Right cardiac atrium (tissue), 5 donors: ENCODE measurements at regions not wholly inside any gene's neighbourhood (a gene's known extent, or its start where the extent isn't known, plus 50 kb on each side); places are given as distances from the start of the nearest gene placed in this dataset.
A peak's percentile ranks its signal among the peaks of the same experiment; 100 is the strongest.

Source experiments
- ATAC-seq, 2 donors: fragments of 200-7000 bp; cut with Tn5 transposase; one replicate each; pipeline versions ENCODE4 v1.8.0 to v1.9.1; 2020; ENCODE audit warnings: moderate library complexity in 2 of 2, mild to moderate bottlenecking in 1 of 2
- DNase-seq, 3 donors: peaks; one replicate each; pipeline ENCODE4 v3.0.0-alpha.2; 2020
- H3K27ac ChIP-seq: one replicate; pipeline ENCODE4 v1.5.1; 2013; ENCODE audit warnings: mild to moderate bottlenecking, low read length, control low read depth, moderate library complexity
- H3K27me3 ChIP-seq: one replicate; pipeline ENCODE4 v1.6.1; 2013; ENCODE audit not compliant: control insufficient read depth, insufficient read depth
- H3K4me1 ChIP-seq: one replicate; pipeline ENCODE4 v1.6.1; 2013; ENCODE audit warnings: low read length; ENCODE audit not compliant: control insufficient read depth, insufficient read depth
- H3K4me3 ChIP-seq: one replicate; pipeline ENCODE4 v1.5.1; 2013; ENCODE audit warnings: low read length, control low read depth
- H3K9me3 ChIP-seq: one replicate; pipeline ENCODE4 v1.6.1; 2013; ENCODE audit warnings: low read length; ENCODE audit not compliant: control insufficient read depth
- WGBS: extraction: QIAGEN DNeasy Blood & Tissue Kit; methylation state at CpG from one replicate; pipeline ENCODE4 v1.1.7; 2013; 5-methylcytosine and 5-hydroxymethylcytosine counted together
- intact Hi-C, 4 donors: fragments of 100-400 bp; cut with DNase I; formaldehyde crosslinking; loops; one replicate each; pipeline versions ENCODE4 v1.11.0 to v1.14.0; 2022 to 2023
- donor health status: healthy with polysubstance abuse.
- donor health status: DM: no; HTN: yes; CAD: no.
- donor health status: DM: no; HTN: no; CAD: no.
- donor health status: DM: no; HTN: yes; CAD: no; lungs with severe emphysema.
- donor health status: DM: yes; HTN: yes; CAD: no.

DNA sequence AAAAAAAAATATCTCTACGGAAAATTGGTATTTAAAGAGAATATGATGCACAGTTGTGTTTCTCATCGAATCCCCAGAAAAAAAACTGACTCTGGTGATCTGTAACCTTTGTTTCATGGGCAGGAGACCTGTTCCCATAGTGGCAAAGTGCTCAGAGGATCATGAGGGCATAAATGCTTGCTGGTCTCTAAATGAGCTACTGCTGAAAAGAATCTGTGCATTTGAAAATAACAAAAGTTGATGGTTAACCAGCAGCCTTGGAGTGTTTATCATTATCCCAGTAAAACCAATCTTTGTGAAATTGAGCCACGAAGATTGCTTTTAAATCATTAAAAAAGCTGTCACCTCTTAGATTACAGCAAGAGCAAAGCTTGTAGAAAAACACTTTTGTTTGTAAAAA lies 775.4 kb downstream of the MTRR start:
- no peak overlapping the region for H3K27ac ChIP-seq
- peaks cover 1% of the 10 kb centered on the region for H3K9me3 ChIP-seq
- no peak overlapping the region for H3K4me3 ChIP-seq
- no peak for ATAC-seq
- no peak for DNase-seq
- H3K27me3 ChIP-seq, result no peaks in the 10 kb centered on the region
- WGBS, result 68% methylated on average over 3 of the region's 3 CpGs
- intact Hi-C loops, result no loop called here
- no peaks in the 10 kb centered on the region for H3K4me1 ChIP-seq

DNA sequence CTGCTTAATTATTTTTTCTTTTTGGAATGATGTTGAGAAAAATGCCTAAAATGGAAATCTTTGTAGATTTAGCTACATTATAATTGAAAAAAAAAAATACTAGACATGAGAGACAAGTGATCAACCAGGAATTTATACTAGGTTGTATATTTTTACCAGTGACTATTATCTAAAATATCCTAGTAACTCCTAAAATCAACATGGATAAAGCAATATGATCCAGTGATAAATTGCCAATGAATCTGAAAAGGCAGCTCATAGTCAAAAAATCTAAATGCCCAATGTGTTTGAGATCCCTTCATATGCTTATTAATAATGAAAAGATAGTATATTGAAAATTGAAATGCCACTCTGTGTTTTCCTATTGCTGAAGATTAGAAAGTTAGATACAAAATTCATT lies 778.2 kb downstream of the MTRR start:
- intact Hi-C loops, result no loop called here
- no peaks in the 10 kb centered on the region for H3K4me1 ChIP-seq
- peaks cover 1% of the 10 kb centered on the region for H3K9me3 ChIP-seq
- H3K4me3 ChIP-seq, result no peak overlapping the region
- H3K27me3 ChIP-seq, result no peaks in the 10 kb centered on the region
- DNase-seq (no peak), ATAC-seq (no peak)
- H3K27ac ChIP-seq, result no peak overlapping the region

DNA sequence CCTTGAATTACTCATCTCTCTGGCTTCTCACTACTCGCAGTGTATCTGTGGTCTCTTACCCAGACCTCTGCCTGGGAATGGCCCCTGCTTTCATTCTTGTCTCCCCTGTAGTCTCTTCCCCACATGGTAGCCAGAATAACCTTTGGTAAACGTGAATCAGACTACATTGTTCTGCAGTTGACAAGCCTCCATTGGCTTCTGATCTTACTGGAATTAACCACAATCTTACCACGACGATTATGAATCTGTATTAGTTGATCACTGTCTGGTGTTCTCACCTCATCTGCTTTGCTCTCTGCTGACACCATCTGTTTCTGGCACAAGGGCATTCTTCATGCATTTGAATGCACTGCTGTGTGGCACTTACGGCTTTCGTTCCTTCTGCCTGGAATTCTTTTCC lies 781.2 kb downstream of the MTRR start:
- Histone ChIP-seq H3K27me3 (no peaks in the 10 kb centered on the region), H3K4me1 (no peaks in the 10 kb centered on the region), H3K9me3 (peaks cover 1% of the 10 kb centered on the region), H3K27ac (no peak overlapping the region), H3K4me3 (no peak overlapping the region)
- no peak for DNase-seq
- ATAC-seq, result no peak
- WGBS, result 86% methylated on average over 6 of the region's 6 CpGs
- intact Hi-C loops, result no loop called here

DNA sequence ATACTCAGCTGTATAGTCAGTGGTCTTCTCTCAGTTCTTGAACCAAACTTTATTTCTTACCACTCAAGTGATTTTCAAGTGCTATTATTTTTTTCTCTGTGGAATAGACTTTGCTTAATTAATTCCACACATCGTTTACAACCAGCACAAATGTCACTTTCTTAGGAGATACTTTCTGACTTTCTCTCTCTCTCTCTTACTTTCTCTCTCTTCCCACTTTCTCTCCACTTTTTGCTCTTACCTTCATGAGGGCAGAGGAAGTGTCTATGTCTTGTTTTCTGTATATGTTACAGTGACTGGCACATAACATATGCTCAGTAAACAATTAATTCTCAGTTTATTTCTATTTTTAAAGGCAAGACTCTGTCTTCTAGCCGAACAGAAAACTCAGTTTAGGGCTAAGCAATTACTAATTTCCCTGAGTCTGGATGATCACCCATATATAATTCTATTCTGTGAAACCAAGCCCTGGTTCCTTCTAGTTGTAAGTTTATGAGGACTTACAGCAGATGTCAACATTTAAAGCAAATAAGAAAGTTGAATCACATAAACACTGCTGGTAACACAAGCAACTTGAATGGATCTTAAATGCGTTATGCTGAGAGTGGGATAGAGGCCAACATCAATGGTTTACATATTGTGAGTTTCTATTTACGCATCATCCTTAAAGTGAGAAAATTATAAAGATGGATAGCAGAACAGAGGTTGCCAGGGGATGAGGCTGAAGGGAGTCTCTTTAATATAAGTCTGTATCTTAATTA lies 791.4 kb downstream of the MTRR start:
- no peaks in the 10 kb centered on the region for H3K4me1 ChIP-seq
- no peak overlapping the region for H3K4me3 ChIP-seq
- H3K27me3 ChIP-seq, result no peaks in the 10 kb centered on the region
- ATAC-seq, result no peak
- intact Hi-C loops, result no loop called here
- no peak overlapping the region for H3K27ac ChIP-seq
- peaks cover 2% of the 10 kb centered on the region for H3K9me3 ChIP-seq
- no peak for DNase-seq
- WGBS, result 79% methylated on average over 4 of the region's 4 CpGs

DNA sequence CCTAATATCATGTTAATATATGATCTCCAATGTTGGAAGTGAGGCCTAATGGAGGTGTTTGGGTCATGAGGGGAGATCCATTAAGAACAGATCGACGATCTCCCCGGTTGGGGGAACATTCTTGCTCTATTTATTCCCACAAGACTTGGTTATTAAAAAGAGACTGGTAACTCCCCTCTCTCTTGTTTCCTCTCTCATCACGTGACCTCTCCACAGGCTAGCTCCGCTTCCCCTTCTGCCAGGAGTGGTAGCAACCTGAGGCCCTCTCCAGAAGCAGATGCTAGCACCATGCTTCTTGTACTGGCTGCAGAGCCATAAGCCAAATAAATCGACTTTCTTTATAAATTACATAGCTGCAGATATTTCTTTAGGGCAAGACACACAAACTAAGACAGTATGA lies 794.4 kb downstream of the MTRR start:
- ATAC-seq (no peak), DNase-seq (no peak)
- intact Hi-C loops, result no loop called here
- Histone ChIP-seq H3K4me3 (no peak overlapping the region), H3K4me1 (no peaks in the 10 kb centered on the region), H3K9me3 (peaks cover 4% of the 10 kb centered on the region), H3K27ac (no peak overlapping the region), H3K27me3 (no peaks in the 10 kb centered on the region)
- 78% methylated on average over 6 of the region's 6 CpGs for WGBS

DNA sequence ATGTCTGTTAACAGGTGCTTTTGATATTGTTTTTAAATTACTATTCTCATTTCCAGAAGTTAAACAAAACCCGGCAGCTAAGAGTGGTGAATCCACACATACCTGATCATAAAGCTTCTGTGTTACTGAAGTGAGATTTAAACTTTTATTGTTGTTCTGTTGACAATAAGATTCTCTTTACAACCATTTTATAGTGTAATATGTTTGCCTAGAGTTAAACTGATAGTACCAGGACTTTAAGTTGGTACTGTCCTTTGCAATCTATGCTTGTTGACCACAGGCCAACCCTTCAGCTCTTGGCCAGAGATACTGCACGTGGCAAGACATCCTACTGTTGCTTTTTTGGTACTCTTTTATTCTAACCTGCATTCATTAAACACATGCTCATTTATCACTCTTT lies 806.2 kb downstream of the MTRR start:
- DNase-seq (no peak), ATAC-seq (no peak)
- no peaks in the 10 kb centered on the region for H3K4me1 ChIP-seq
- H3K4me3 ChIP-seq, result no peak overlapping the region
- intact Hi-C loops, result no loop called here
- 55% methylated on average over 2 of the region's 2 CpGs for WGBS
- H3K27me3 ChIP-seq, result no peaks in the 10 kb centered on the region
- no peak overlapping the region for H3K27ac ChIP-seq
- H3K9me3 ChIP-seq, result no peaks in the 10 kb centered on the region

DNA sequence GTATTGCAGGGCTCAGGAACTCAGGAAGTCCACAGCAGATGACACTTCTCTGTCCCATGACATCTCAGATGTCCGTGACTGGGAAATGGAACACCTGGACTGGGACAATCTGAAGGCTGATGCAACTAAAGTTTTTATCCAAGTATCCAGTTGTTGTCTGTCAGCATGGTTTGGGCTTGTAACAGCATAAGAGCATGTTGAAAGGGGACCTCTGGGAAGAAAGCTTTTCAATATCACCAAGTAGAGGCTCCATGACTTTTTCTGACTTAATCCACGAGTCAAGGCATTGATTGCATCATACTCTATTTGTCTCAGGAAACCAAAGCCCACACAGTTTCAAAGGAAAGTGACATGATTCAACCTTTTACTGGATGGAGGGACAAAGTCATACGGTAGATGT lies 807.7 kb downstream of the MTRR start:
- Histone ChIP-seq H3K4me1 (no peaks in the 10 kb centered on the region), H3K4me3 (no peak overlapping the region), H3K27me3 (no peaks in the 10 kb centered on the region), H3K9me3 (no peaks in the 10 kb centered on the region), H3K27ac (no peak overlapping the region)
- intact Hi-C loops, result no loop called here
- DNase-seq (no peak), ATAC-seq (no peak)
- WGBS, result 44% methylated on average over 3 of the region's 3 CpGs

DNA sequence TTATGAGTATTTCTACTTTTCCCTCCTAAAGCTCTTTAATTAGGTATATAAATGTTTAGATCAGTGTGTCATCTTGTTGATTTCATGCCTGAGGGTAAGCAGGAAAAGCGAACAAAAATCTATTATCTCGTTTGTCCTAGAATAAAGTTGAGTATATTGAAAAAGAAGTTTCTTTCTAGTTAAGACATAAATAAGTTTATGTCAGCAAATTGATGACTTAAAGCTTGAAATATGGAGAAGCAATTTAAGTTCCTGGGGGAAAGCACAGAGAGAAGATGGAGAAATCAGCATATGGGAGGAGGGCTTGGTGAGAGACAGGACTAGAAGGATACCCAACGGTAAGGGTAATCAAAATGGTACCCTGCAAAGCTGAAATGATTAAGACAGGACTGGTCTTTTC lies 813.4 kb downstream of the MTRR start:
- no peak for ATAC-seq
- DNase-seq, result no peak
- H3K27me3 ChIP-seq, result no peaks in the 10 kb centered on the region
- H3K4me1 ChIP-seq, result no peaks in the 10 kb centered on the region
- intact Hi-C loops, result no loop called here
- H3K4me3 ChIP-seq, result no peak overlapping the region
- 83% methylated on average over 3 of the region's 3 CpGs for WGBS
- no peaks in the 10 kb centered on the region for H3K9me3 ChIP-seq
- H3K27ac ChIP-seq, result no peak overlapping the region

DNA sequence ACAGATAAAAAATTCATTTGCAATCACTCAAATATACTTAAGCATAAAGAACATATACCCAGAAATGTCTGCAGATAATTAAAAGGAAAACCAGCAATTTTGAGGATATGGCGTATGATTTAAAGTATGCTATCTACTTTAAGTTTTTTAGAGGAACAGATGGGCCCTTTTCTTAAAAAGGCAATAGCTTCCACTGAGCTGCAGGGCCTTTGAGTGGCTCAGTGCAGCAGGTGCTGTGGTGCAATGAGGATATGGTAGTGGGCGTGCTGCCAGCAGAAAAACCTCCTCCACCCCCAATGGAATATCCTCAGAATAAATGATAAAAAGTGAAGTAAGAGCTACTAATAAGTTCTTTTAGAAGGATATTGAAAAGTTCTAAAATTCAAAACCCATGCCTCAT lies 814.5 kb downstream of the MTRR start:
- Histone ChIP-seq H3K4me1 (no peaks in the 10 kb centered on the region), H3K4me3 (no peak overlapping the region), H3K9me3 (no peaks in the 10 kb centered on the region), H3K27ac (no peak overlapping the region), H3K27me3 (no peaks in the 10 kb centered on the region)
- DNase-seq, result no peak
- intact Hi-C loops, result no loop called here
- 72% methylated on average over 2 of the region's 2 CpGs for WGBS
- ATAC-seq, result no peak

DNA sequence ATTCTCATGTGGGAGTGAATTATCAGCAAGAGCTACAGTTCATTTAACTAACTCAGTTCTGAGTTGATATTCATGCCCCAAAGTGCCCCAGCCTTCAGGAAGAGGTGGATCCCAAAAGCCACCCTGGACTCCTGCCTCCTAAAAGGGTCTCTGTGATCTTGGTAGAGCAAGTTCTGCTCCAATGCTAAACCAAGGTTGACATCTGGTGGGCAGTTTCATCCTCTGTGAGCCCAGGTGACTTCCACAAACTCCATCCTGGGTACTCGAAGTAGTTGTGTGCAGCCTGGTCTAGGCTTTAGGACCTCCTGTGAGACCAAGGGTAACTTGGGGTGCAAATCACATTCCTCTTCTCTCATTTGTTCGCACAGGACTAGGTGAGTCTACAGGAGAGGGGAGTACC lies 816.8 kb downstream of the MTRR start:
- intact Hi-C loops, result no loop called here

DNA sequence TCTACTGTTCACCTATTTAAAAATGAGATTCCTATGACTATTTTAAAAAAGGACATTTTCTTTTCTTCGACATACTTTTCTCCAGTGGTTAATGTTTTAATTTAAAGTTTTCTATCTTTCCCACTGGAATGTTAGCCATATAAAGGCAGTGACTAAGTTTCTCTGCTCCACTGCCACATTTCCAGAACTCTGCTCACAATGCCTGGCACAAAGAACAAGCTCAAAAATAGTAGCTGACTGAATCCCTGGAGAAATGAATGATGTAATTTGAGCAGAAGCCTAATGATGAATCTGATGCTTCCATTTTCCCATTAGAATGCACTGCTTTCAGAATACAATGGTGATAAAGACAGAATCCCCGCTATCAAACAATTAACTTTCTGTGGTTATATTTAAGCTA lies 817.8 kb downstream of the MTRR start:
- intact Hi-C loops, result no loop called here
- DNase-seq, result no peak
- Histone ChIP-seq H3K9me3 (no peaks in the 10 kb centered on the region), H3K27me3 (no peaks in the 10 kb centered on the region), H3K27ac (no peak overlapping the region), H3K4me1 (no peaks in the 10 kb centered on the region), H3K4me3 (no peak overlapping the region)
- ATAC-seq, result peak in 1 of 2 donors; percentile 45
- 36% methylated on average over 2 of the region's 2 CpGs for WGBS

More for the DNA sequence above, 816.8 kb downstream of the MTRR start:
- no peak for ATAC-seq
- no peak for DNase-seq
- no peaks in the 10 kb centered on the region for H3K9me3 ChIP-seq
- WGBS, result 78% methylated on average over 2 of the region's 2 CpGs
- no peaks in the 10 kb centered on the region for H3K4me1 ChIP-seq
- no peaks in the 10 kb centered on the region for H3K27me3 ChIP-seq
- H3K4me3 ChIP-seq, result no peak overlapping the region
- no peak overlapping the region for H3K27ac ChIP-seq

DNA sequence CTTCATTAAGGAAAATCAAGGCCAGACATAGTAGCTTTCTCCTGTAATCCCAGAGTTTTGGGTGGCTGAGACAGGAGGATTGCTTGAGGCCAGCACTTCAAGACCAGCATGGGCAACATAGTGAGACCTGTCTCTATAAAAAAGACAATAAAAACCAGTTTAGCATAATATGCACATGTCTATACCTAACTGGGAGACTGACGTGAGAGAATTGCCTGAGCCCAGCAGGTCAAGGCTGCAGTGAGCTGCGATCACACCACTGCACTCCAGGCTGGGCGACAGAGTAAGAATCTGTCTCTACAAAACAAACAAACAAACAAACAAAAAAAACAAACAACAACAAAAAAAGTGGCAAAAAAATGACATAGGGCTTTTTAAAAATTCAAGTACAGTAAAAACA lies 820.8 kb downstream of the MTRR start:
- no peak for ATAC-seq
- H3K27me3 ChIP-seq, result no peaks in the 10 kb centered on the region
- no peak overlapping the region for H3K27ac ChIP-seq
- WGBS, result 76% methylated on average over 3 of the region's 3 CpGs
- intact Hi-C loops, result no loop called here
- H3K9me3 ChIP-seq, result peaks cover 2% of the 10 kb centered on the region
- DNase-seq, result no peak
- H3K4me3 ChIP-seq, result no peak overlapping the region
- H3K4me1 ChIP-seq, result no peaks in the 10 kb centered on the region
